ENCODE measurements at regions not wholly inside any gene's neighbourhood (a gene's known extent, or its start where the extent isn't known, plus 50 kb on each side); places are given as distances from the start of the nearest gene placed in this dataset.
A peak's percentile ranks its signal among the peaks of the same experiment; 100 is the strongest.

DNA sequence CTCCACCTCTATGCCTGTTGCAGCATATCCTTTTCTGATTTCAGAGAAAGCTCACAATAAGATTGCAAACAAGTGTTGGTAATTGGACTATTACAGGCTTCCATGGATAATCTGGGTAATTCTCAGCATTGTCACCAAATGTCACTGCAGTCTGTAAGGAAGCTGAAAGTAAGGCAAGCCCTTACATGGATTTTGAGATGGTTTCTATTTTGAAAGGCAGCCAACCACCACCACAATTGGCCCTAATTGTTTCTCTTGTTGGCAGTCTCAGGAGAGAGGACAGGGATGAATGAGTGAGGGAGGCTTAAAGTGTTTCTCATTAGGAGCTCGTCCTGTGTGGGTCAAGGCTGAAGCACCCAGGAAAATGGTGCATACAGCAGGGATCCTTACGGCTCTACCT, 879.9 kb downstream of the TUSC7 start:
- DNase-seq = peak; percentile 94

DNA sequence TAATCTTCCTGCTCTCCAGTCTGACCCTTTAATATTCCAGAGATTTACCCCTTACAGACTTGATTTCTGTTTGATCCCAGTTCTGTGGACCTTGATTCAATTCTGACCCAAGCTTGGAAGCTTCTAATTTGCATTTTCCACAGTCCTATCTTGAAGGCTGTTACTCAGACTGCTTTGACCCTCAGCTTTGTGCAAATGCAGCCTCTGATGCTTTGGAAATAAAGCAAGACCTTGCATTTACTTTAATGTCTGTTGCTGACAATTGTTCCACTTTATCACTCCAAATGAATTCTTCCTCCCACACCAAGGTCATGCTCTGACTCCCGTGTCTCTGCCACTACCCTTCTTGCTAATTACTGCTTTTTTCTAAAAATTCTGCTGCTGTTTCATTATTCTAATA, 886.0 kb downstream of the TUSC7 start:
- DNase-seq = no peak

GRCh38 chr3:117596503-117596902, 886.9 kb downstream of the TUSC7 start:
- DNase-seq = no peak

- no peak for DNase-seq
Observed at GRCh38 chr3:117597865-117598264, 888.3 kb downstream of the TUSC7 start.

GRCh38 chr3:117600112-117600511, 890.5 kb downstream of the TUSC7 start:
- no peak for DNase-seq

- DNase-seq = no peak
Observed at GRCh38 chr3:117600666-117601065, 891.1 kb downstream of the TUSC7 start.

- no peak for DNase-seq
Observed at GRCh38 chr3:117602058-117602644, 892.6 kb downstream of the TUSC7 start.

- DNase-seq = no peak
Observed at GRCh38 chr3:117603097-117603496, 893.5 kb downstream of the TUSC7 start.

GRCh38 chr3:117606866-117607265, 897.3 kb downstream of the TUSC7 start:
- no peak for DNase-seq

- DNase-seq = no peak
Observed at GRCh38 chr3:117609330-117609729, 899.8 kb downstream of the TUSC7 start.

GRCh38 chr3:117610156-117610555, 900.6 kb downstream of the TUSC7 start:
- DNase-seq = no peak

- DNase-seq = peak; percentile 94
Observed at GRCh38 chr3:117611211-117611610, 901.6 kb downstream of the TUSC7 start.

GRCh38 chr3:117616227-117616626, 906.6 kb downstream of the TUSC7 start:
- no peak for DNase-seq

DNA sequence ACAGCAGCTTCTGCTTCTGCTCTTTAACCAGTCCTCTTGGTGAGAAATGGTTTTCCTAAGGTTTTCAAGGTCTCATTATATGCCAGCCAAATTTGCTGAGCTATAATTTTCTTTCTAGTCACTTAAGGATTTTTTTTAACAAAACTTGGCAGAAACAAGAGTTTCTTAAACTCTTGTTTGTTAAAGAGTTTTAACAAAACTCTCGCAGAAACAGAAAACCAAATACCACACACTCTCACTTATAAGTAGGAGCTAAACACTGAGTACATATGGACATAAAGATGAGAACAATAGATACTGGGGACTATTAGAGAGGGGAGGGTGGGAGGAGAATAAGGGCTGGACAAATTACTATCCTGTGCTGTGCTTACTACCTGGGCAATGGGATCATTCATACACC, 908.3 kb downstream of the TUSC7 start:
- no peak for DNase-seq

- DNase-seq = no peak
Observed at GRCh38 chr3:117618462-117618861, 908.9 kb downstream of the TUSC7 start.

DNA sequence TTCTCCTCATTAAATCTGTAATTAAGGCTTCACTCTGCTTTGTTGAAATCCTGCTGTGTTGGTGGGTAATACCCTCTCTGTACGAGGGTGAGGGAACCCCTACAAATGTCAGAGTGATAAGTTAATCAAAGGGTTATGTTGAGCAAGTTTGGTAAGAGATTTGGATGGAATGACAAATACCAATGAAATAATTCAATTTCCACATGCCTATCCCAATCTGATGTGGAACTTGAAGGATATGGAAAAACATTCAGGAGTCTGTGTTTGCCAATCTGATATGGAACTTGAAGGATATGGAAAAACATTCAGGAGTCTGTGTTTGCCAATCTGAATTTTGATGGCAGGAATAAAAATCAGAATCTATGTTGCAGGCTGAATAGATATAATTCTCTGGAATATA, 910.2 kb downstream of the TUSC7 start:
- no peak for DNase-seq

- DNase-seq = no peak
Observed at GRCh38 chr3:117622171-117622841, 912.7 kb downstream of the TUSC7 start.

DNA sequence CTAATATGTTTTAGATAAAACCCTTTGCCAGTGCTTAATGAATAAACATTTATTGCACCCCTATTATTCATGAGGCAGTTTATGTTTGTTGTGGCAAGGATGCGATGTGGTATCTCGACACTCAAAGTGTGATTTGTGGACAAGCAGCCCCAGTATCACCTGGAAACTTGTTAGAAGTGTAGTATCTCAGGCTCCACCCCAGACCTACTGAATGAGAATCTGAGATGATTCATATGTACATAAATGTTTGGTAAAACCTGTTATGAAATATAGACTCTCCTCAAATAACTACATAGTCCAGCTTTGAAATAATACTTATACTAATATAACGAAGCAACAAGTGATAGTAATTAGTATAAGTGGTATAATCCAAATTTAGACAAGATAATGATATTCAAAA, 914.8 kb downstream of the TUSC7 start:
- no peak for DNase-seq

GRCh38 chr3:117625174-117625573, 915.6 kb downstream of the TUSC7 start:
- no peak for DNase-seq

- no peak for DNase-seq
Observed at GRCh38 chr3:117626577-117626976, 917.0 kb downstream of the TUSC7 start.

DNA sequence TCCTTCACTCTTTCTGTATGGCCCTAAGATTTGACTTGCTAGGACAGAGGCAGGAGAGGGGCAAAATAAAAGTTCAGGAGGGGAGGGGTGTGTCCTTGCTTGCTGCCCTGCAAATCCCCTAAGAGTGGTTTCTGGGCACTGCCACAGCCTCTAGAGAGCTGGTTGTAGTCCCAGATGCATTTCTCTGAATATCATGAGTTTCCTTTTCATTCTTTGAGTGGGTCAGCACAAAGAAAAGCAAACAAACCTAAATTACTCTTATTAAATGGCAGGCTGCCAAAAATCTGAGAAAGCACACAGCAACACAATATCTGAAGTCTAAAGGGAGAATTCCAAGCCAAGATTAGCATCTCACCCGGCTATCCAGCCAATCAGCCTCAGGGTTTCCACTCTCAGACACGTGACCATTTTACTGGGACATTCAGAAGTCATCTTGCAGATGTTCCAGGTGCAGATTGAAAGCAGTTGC, 919.3 kb downstream of the TUSC7 start:
- peak; percentile 100 for DNase-seq

GRCh38 chr3:117629505-117629904, 919.9 kb downstream of the TUSC7 start:
- DNase-seq = no peak

- DNase-seq = no peak
Observed at GRCh38 chr3:117630469-117630868, 920.9 kb downstream of the TUSC7 start.

DNA sequence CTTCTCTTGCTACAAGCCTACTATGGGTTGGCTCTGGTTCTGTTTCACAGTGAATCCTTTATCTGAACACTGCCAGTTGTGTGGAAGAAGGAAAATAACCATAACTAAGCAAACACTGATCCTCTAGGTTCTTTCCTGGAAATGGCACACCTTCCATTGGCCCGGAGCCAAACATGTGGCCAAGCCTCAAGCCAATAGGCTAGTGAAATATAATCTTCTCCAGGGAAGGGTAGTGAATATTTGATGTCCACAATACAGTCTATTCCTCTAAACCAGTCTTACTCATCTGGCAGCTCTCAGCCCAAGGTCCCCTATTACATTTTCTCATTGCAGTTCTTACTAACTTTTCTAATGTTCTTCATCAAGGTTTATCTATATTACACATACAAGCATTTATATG, 921.3 kb downstream of the TUSC7 start:
- DNase-seq = no peak

DNA sequence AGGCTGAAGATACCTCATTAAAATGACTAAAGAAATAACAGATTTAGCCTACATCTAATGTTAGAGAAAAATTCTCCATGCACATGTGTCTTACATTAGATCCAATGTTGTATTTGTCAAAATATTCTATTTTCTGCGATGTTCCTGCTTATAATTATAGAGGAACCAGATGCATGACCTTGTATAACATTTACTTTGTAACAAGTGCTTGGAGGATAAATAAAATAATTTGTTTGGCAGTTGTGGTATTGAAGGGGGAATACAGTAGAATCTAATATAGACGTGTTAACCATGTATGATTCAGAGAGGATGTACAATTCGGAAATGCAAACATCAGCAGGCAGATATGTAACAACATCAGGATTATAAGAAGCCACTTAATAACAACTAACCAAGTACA, 922.2 kb downstream of the TUSC7 start:
- DNase-seq = no peak
